Activated T-helper 9 cell treated with anti-CD3 and anti-CD28 coated beads, Interleukin-2, amount 50 U/mL, for 16 hours (primary cell): ENCODE measurements at regions not wholly inside any gene's neighbourhood (a gene's known extent, or its start where the extent isn't known, plus 50 kb on each side); places are given as distances from the start of the nearest gene placed in this dataset.

Source experiments
- DNase-seq: peaks from one replicate; pipeline ENCODE4 v3.0.0-alpha.2; 2020; ENCODE audit warnings: low read depth

DNA sequence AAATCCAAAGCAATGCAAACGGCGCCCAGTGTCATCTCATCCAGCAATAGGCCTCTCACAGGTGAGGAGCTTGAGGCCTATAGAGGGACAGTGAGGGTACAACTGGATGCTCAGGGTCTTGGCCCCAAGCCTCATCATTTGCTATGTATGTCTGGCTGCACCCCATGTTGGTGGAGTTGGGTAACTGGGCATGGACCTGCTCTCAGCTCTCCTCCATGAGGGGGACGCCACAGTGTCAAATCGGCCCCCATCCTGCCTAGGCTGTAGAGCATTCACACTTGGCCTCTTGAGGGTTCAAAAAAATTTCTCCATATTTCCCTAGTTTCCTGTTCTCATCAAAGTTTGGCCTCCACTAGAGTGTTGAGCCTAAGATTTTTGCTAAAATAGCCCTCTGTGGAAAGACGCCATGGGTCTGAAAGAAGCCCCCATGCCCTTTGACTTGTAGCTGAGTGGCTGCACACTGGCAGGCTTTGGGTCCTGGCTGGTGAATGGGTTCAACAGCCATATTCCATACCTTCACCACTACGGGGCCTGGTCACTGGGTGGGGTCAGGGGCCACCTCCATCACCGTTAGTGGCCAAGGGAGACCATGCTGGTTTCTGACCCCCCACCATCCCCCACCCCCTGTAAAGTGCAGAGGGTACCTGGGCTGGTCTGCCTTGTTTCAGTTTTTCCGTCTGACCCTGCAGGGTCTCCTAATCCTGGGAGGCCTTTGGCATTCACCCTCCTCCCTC is 132.3 kb upstream of the TBX20 start:
- DNase-seq, result no peak

DNA sequence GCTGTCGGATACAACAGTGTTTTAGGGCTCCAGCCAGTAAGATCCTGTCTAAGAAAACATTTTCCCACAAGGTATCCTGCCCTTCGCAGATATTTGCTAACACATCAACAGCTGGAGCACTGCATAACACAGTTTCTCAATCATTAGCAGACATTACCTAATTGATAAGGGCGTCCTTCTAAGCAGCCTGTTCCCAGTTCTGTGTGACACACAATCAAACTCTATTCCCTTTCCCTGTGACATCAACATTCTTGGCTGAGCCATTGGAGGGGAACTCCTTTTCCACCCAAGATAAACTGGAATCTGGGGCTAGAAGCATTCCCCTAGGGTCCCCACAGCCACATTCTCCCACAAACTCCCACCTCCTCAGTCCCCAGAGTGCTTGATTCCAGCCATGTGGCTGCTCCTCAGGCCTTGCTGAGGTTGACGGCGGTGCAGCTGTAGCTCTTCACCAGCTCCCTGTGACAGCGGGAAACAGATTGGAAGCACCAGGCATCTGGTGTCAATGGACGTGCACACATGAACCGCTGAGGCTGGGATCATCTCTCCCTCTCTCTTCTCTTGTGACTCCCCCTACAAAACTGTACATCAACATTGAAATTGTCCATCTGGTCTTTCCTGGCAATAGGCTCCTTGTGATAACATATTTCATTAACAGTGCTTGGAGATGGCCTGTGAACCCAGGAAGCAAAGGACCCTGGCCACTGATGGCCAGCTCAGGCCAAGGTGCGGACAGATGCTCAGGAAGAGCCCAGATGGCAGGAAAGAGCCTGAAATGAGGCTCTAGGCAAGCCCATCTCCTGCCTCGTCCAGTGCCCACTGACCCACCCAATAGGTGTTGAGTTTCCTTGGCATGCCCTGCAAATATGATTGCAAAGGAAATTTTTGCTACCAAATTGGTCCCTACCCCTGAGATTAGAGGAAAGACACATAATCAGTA is 131.1 kb upstream of the TBX20 start:
- DNase-seq, result no peak

DNA sequence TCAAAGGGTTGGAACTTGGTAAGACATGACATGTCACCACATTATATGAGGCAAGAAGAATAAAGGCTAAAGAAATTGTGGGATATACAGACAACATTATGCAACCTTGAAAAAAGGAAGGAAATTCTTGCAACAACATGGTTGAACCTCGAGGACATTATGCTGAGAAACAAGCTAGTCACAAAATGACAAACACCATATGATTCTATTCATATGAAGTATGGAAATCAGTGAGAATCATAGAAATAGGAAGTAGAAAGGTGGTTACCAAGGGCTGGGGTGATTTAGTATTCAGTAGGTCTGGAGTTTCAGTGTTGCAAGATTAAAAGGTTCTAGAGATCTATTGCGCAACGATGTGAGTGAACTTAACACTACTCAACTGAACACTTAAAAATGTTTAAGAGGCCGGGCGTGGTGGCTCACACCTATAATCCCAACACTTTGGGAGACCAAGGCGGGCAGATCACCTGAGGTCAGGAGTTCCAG is 126.9 kb upstream of the TBX20 start:
- DNase-seq, result no peak

- no peak for DNase-seq
Measured at GRCh38 chr7:35379481-35379880, 125.6 kb upstream of the TBX20 start.

GRCh38 chr7:35375516-35375915 is 121.6 kb upstream of the TBX20 start:
- DNase-seq, result no peak

DNA sequence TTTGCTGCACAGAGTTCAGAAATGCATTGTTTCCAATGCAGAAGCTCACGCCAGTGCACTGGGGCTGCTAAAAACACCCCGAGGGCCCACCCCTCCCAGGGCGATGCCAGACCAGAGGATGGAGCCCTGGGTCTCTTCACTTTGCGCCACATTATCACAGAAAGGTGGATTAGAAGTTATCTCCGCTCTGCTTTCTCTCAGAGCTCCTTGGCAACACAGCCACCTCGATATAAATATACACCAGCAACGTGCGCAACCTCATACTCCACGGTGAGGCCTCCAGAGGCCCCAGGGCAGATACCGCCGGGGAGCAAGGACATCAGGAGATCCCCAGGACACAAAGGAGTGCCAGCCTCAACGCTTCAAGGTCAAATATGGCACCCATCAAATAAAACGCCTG is 121.0 kb upstream of the TBX20 start:
- no peak for DNase-seq

- DNase-seq, result no peak
Measured at GRCh38 chr7:35371221-35371620, 117.3 kb upstream of the TBX20 start.

GRCh38 chr7:35370687-35371086 is 116.8 kb upstream of the TBX20 start:
- no peak for DNase-seq

DNA sequence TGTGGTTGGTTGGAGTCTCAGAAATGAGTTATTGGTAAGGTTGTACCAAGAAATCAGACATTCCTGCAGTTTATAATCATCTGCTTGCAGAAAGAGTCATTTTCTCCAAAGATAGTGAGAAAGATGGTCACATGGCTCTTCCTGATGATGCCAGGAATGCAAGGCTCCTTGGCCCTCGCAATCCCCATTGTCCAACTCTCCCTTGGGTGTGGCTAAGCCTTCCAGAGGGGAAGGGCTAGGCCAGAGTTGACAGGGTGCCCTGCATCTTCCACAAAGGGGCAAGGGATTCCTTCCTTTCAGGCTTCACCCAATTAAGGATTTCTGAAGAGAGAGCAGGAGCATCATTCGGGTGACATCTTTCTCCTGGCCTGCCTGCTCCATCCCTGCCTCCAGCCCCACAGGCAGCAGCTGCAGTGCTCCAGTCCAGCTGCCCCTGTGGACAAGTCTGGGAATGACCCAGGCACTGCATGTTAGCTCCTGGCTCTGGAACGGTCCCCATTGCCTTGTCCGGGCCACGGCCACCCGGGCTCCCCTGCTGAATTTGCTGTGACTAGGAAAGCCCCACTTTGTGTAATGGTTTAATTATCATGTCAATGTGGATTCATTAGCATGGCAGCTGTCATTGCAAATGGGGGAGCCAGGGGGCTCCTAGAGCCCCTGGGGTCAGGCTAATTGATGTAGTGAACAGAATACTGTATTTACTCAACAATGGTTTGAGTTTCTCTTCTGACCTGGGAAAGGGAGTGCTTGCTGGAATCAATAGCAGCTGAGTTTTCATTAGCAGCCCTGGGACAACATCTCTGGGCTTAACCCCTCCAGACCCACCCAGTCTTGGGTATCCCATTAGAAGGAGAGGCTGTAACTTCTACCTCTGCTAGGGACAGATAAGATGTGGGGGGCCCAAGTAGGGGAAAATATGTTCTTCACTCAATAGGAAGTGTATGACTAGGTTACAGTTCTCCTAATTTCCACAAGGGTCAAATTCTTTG is 112.6 kb upstream of the TBX20 start:
- DNase-seq, result no peak

GRCh38 chr7:35365523-35365922 is 111.6 kb upstream of the TBX20 start:
- no peak for DNase-seq

DNA sequence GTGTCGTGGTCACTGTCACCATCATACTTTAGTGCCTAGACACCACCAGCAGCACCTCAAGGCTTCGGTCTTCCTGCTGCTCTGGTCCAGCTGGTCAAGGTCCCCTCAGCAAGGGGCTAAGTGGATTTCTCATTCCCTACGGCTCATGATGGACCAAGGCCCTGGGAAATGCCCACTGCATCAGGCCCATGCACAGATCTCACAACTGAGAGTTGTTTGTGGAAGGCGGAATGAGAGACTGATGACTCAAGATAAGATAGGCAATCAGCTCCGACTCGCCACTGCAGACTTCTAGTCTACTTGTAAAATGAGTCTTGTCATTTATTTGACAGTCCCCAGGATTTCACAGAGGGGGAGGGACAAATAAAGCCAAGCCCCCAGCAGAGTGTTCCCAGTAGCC is 108.4 kb upstream of the TBX20 start:
- no peak for DNase-seq

DNA sequence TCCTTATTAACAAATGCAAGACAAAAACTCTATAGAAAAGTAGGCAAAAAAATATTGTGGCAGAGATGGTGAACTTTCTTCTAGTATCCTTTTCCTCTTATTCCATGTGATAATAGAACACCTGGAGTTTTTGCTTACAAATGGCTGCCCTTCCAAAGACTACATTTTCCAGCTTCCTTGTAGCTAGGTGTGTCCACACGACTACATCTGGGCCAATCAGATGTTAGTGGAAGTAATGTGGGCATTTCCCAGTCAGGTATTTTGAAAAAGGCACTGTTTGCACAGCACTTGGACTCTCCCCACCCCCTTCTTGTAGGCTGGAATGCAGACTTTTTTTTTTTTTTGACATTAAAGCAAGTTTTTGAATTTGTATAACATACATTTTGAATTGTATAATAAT is 105.5 kb upstream of the TBX20 start:
- no peak for DNase-seq

DNA sequence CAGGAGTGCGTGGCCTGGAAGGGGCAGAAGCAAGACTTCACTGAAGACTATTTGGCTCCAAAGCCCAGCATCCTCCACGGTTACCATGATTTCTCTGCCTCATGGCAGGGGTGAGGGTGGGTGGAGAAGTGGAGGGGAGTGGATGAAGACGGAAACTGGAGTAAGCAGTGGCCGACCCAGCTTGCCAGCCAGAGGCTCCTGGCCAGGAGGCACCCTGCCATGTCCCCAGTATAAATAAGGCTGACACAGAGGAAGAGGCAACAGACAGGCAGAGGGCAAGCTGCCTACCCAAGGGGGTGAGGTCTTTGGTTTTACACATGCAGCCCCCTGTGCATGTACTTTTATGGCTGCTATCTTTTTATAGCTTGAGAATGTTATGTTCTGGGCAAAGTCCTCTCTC is 102.6 kb upstream of the TBX20 start:
- no peak for DNase-seq

DNA sequence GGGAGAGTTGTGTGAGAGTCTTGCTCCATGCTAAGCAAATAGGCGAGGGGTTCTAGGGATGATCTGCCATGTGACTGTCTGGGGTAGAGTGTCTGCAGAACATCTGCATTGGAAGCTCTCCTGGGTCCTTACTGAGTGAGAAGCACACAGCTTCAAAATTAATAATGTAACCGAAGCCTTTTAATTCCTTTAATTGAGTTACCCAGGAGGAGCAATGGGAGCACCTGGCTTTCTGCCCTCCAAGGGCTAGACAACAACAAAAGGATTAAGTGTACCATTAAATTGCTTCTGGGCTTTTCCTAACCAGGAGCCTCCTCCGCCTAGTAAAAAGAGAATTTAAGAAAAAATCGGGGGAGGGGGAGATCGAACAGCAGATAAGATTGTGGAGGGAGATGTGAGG is 102.0 kb upstream of the TBX20 start:
- no peak for DNase-seq

- DNase-seq, result no peak
Measured at GRCh38 chr7:35355199-35355598, 101.3 kb upstream of the TBX20 start.

- no peak for DNase-seq
Measured at GRCh38 chr7:35353481-35353880, 99.6 kb upstream of the TBX20 start.

GRCh38 chr7:35351466-35351865 is 97.6 kb upstream of the TBX20 start:
- DNase-seq, result no peak

- DNase-seq, result no peak
Measured at GRCh38 chr7:35348611-35349400, 94.9 kb upstream of the TBX20 start.

GRCh38 chr7:35342786-35343185 is 88.9 kb upstream of the TBX20 start:
- no peak for DNase-seq

GRCh38 chr7:35339811-35340210 is 85.9 kb upstream of the TBX20 start:
- no peak for DNase-seq

DNA sequence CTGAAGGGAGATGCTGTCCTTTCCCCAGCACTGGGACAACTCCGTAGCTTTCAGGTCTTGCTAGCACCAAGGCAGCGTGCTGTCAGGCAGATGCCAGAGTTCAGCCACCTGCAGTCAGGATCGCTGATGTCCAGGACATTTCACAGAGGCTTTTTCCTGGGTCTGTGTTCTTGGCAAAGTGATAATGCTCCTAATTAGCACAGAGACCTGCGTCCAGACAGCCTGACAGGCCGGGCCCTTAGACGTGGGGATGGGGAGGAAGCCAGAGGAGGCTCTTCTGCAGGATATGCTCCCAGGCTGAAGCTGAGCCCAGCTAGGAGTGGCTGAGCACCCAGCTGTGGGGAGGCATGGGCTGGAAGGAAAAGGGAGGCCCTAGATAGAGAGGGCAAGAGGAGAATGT is 82.5 kb upstream of the TBX20 start:
- no peak for DNase-seq
